Progenitor cell of endocrine pancreas (in vitro differentiated cells): ENCODE measurements at regions not wholly inside any gene's neighbourhood (a gene's known extent, or its start where the extent isn't known, plus 50 kb on each side); places are given as distances from the start of the nearest gene placed in this dataset.

Experiments used
- DNase-seq: peaks from one replicate; pipeline ENCODE4 v3.0.0; 2021; ENCODE audit warnings: low spot score; ENCODE audit not compliant: unreplicated experiment
- H3K27ac Mint-ChIP-seq: 2 replicates; pipeline ENCODE4 v1.8.0; 2021; ENCODE audit warnings: mild to moderate bottlenecking, moderate library complexity, mixed read lengths
- H3K27me3 Mint-ChIP-seq: 2 replicates; pipeline ENCODE4 v1.8.0; 2021; ENCODE audit warnings: mixed read lengths
- H3K36me3 Mint-ChIP-seq: 2 replicates; pipeline ENCODE4 v1.8.0; 2022; ENCODE audit warnings: mixed read lengths; ENCODE audit not compliant: insufficient read depth
- H3K4me1 Mint-ChIP-seq: 2 replicates; pipeline ENCODE4 v1.8.0; 2021; ENCODE audit warnings: low read depth, mixed read lengths
- H3K4me3 Mint-ChIP-seq: 2 replicates; pipeline ENCODE4 v1.8.0; 2021; ENCODE audit warnings: low read depth, mild to moderate bottlenecking, moderate library complexity, mixed read lengths
- H3K9me3 Mint-ChIP-seq: 2 replicates; pipeline ENCODE4 v1.8.0; 2021; ENCODE audit warnings: low read depth, mixed read lengths
- TF ChIP-seq, protein P1 (sequence below): fragments of 200-600 bp; sonication (generic); IDR thresholded peaks from one replicate; pipeline ENCODE4 v1.5.0; 2021; ENCODE audit warnings: antibody characterized with exemption, mild to moderate bottlenecking; ENCODE audit not compliant: unreplicated experiment

DNA sequence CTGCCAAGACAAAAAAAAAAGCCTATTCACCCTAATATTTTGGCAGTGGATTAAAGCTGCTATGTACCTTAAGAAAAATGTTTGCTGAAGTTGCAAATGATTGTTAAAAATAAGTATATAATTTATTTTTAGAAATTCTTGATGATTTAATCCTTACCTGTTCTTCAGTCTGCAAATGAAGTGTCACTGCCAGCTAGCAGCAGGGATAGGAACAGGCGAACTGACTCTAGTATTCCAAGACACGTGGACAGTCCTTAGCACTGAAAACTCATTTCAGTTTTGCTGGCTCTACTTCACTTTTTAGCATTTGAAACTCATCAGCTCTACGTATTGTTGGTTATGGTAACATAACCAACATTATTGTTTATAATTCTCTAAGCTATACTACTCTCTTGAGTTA is 204.4 kb upstream of the ID4 start:
- TF ChIP-seq, protein P1, sequence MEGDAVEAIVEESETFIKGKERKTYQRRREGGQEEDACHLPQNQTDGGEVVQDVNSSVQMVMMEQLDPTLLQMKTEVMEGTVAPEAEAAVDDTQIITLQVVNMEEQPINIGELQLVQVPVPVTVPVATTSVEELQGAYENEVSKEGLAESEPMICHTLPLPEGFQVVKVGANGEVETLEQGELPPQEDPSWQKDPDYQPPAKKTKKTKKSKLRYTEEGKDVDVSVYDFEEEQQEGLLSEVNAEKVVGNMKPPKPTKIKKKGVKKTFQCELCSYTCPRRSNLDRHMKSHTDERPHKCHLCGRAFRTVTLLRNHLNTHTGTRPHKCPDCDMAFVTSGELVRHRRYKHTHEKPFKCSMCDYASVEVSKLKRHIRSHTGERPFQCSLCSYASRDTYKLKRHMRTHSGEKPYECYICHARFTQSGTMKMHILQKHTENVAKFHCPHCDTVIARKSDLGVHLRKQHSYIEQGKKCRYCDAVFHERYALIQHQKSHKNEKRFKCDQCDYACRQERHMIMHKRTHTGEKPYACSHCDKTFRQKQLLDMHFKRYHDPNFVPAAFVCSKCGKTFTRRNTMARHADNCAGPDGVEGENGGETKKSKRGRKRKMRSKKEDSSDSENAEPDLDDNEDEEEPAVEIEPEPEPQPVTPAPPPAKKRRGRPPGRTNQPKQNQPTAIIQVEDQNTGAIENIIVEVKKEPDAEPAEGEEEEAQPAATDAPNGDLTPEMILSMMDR: no peak
- no peaks in the 10 kb centered on the region for H3K27me3 Mint-ChIP-seq
- H3K9me3 Mint-ChIP-seq: no peaks in the 10 kb centered on the region
- H3K4me1 Mint-ChIP-seq: no peaks in the 10 kb centered on the region
- no peak overlapping the region for H3K4me3 Mint-ChIP-seq
- H3K27ac Mint-ChIP-seq: no peak overlapping the region
- DNase-seq: no peak
- no peaks in the 10 kb centered on the region for H3K36me3 Mint-ChIP-seq

DNA sequence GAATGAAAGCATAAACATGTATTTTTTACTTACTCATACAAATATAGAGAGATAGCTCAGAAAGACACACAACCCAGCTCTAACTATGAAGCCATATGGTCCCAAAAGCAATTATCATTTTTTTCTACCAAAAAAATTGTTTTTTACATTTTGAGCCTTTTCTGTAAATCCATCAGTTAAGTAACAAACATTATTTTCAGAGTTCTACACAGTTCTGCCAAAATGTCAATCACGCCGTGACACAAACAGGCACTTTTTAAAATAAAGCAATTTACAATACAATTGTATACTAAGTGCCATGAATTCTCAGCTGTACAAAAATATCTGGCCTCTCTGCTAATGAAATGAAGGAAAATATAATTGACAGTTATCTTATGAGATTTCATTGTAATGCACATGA is 201.4 kb upstream of the ID4 start:
- H3K36me3 Mint-ChIP-seq: no peaks in the 10 kb centered on the region
- no peak overlapping the region for H3K27ac Mint-ChIP-seq
- no peak overlapping the region for H3K4me3 Mint-ChIP-seq
- H3K4me1 Mint-ChIP-seq: no peaks in the 10 kb centered on the region
- H3K9me3 Mint-ChIP-seq: peaks cover 4% of the 10 kb centered on the region
- no peaks in the 10 kb centered on the region for H3K27me3 Mint-ChIP-seq
- DNase-seq: no peak
- TF ChIP-seq, protein P1: no peak

DNA sequence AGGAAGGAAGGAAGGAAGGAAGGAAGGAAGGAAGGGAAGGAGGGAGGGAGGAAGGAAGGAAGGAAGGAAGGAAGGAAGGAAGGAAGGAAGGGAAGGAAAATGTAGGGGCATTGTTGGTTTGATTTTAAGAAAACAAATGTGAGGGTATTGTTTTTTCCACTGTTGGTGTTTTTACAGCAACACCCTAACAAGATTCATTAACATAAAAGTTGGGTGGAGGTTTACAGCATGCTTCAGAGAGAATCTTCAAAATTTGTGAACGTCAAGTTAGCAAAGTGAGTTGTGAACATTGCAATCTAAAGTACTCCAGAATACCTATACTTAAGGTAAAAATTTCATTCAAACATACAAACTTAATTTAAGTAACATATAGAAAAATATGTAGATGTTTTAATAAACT is 200.2 kb upstream of the ID4 start:
- Mint-ChIP-seq H3K9me3 (peaks cover 4% of the 10 kb centered on the region), H3K36me3 (no peaks in the 10 kb centered on the region), H3K4me3 (no peak overlapping the region), H3K4me1 (no peaks in the 10 kb centered on the region), H3K27ac (no peak overlapping the region), H3K27me3 (no peaks in the 10 kb centered on the region)
- TF ChIP-seq, protein P1: no peak
- no peak for DNase-seq

DNA sequence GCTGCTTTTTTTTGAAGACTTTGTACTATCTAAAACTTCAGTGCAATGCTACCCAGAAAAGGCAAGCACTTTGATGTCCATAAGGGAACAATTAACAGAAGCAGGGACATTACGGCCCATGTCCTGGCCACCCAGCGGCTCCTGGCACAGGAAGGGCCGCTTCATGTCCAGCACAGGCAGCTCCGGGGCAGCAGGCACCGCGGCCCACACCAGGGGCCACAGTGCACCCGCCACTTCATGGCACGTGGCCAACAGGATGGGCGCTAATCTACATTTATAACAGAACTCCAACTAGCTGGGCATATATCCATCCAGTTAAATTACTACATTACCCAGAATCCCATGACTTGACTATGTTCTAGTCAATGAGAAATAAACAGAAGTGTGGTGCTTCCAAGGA is 198.2 kb upstream of the ID4 start:
- Mint-ChIP-seq H3K27ac (no peak overlapping the region), H3K4me1 (no peaks in the 10 kb centered on the region), H3K9me3 (peaks cover 4% of the 10 kb centered on the region), H3K36me3 (no peaks in the 10 kb centered on the region), H3K27me3 (no peaks in the 10 kb centered on the region), H3K4me3 (no peak overlapping the region)
- DNase-seq: no peak
- TF ChIP-seq, protein P1: no peak

DNA sequence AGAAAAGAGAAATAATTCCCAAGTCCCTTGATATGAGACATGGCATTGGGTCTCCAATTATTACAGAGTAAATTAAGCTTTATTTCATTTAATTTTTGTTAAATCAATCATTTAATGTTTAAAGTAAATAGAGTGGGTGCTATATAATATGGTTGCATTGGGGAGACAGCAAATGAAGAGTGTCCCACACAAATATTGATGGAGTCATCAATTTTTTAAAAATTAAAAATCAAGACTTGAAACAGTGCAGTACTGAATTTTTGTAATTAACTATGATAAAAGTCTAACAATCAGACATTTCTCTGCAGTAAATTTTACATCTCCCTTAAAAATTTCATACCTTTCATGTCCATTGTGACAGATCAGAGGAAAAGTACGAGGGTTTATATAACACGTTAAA is 193.9 kb upstream of the ID4 start:
- Mint-ChIP-seq H3K27ac (no peak overlapping the region), H3K4me3 (no peak overlapping the region), H3K36me3 (no peaks in the 10 kb centered on the region), H3K9me3 (peaks cover 4% of the 10 kb centered on the region), H3K27me3 (no peaks in the 10 kb centered on the region), H3K4me1 (no peaks in the 10 kb centered on the region)
- TF ChIP-seq, protein P1: no peak
- DNase-seq: no peak
